ENCODE measurements at regions not wholly inside any gene's neighbourhood (a gene's known extent, or its start where the extent isn't known, plus 50 kb on each side); places are given as distances from the start of the nearest gene placed in this dataset.

DNA sequence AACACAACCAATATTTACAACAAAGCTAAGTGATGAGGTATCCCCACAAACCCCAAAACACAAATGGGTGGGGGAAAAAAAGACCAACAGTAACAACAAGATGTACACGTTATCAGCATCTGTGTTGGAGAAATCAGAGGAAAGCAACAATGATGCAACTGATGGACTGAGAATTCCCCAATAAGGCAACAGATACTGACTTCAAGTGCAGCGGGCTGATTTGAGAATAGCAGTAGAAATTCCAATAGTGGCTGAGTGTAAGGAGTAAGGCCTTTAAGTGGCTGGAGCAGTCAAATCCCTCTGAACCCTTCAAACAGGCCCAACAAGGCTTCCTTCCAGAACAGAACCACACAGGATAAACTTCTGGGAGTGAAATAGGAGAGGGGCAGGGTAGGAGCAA is 97.6 kb downstream of the TM2D1 start:
- DNase-seq (ENCODE audit: low spot score) = no peak

DNA sequence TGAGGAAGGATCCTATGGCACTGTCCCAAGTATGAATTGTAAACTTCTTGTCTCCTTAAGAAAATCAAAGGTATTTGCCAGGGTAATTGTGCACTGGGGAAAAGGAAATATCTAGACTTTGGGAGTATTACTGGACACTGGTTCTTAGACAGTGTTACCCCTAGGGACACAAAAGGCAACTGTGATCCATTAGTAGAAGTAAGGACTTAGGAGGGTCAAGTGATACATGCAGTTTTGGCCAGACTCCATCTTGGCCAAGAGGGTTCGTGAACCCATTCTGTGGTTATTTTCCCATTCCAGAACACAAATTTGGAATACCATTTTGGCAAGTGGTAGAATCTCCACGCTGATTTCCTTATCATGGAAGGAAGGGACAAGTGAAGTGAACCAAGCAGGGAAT is 98.1 kb downstream of the TM2D1 start:
- no peak for DNase-seq (ENCODE audit: low spot score)
- intact Hi-C loops (cut with DNase I) = no loop called here

More for the DNA sequence above, 97.6 kb downstream of the TM2D1 start:
- intact Hi-C loops (cut with DNase I) = no loop called here

DNA sequence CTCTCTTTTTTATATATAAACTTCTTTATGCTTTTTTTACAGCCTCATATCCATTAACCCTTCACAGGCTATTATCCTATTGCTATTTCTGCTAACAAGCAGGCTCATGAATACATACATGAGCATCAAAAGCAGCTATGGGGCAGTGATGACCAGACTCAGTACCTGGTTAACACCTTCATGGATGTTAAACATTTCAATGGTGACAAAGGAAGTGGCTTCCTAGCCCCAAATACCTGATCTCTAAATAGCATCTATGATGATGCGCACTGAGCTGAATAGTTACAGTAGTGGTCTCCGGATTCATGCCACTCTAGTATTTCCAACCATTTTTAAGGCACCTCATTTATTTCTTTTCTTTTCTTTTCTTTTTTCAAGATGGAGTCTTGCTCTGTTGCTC is 101.1 kb downstream of the TM2D1 start:
- no peak for DNase-seq (ENCODE audit: low spot score)
- intact Hi-C loops (cut with DNase I) = no loop called here

DNA sequence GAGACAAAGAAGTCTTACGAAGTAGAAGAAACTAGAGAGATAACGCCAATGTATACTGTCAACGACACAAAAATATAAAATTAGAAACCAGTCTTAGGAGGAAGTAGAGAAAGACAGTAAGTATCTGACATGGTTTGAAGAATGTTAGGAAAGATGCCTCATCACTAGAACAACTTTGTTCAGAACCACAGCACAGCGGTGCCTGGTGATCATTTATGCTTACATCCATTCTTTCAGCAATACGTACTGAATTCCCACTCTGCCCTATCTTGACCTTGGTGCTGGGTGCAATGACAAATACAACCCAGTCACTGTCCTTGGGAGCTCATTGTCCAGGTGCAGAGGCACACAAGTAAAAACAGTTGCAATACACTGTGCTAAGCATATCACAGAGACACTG is 104.4 kb downstream of the TM2D1 start:
- no peak for DNase-seq (ENCODE audit: low spot score)
- intact Hi-C loops (cut with DNase I) = no loop called here

DNA sequence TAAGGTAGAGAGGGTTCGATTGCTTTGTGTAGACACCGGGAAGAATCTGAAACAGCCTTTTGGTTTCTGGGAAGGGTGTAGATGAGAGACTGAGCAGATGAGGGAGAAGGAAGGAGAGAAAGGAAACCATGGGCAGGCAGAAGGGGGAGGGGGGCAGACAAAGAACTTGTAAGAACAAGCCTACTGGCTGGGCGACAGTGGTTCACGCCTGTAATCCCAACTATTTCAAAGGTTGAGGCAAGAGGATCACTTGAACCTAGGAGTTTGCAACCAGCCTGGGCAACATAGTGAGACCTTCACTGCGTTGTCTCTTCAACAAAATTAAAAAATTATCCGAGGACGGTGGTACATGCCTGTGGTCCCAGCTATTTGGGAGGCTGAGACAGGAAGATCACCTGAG is 106.2 kb downstream of the TM2D1 start:
- no peak for DNase-seq (ENCODE audit: low spot score)
- intact Hi-C loops (cut with DNase I) = loop anchor here in 1 of 2 donors (5.0 kb wide), 1 partner anchor 1631 kb away; no protein-coding TSS in a partner anchor

DNA sequence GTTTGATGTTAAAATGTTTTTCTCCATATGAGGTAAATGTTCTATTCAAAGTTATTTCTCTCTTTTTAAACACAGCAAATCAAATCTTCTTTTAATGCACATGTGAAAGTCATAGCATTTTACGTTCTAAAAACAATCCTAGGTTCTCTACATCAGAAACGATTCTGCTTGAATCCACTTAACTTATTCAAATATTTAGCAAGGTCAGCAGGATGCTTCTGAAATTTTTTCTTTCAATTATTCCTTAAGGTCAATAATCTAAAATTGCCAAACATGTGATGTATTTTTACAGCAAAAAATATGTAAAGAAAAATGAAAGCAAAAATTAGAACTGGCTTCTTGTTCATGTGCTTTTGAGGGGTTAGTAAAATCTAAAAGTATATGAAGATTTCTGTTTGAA is 106.7 kb downstream of the TM2D1 start:
- no peak for DNase-seq (ENCODE audit: low spot score)
- intact Hi-C loops (cut with DNase I) = loop anchor here in 1 of 2 donors (5.0 kb wide), 1 partner anchor 1631 kb away; no protein-coding TSS in a partner anchor

DNA sequence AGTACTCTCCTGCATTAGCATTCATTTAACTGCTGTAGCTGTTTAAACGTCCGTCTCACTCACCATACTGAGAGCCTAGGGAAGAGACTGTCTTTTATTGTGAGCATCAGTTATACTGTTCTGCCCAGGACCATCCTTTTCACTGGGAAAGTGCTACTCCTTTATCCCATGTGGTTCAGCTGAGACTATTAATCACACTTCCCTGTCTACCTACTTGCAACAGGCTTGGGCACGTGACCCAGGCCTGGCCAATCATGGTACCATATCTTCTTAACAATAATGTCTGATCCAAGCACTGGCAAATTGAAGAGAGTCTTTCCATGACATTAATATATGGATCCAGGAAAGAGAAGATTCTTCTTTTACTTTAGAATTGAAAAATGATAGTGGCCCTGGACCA is 108.1 kb downstream of the TM2D1 start:
- DNase-seq (ENCODE audit: low spot score) = no peak
- intact Hi-C loops (cut with DNase I) = loop anchor here in 1 of 2 donors (5.0 kb wide), 1 partner anchor 1630 kb away; no protein-coding TSS in a partner anchor

DNA sequence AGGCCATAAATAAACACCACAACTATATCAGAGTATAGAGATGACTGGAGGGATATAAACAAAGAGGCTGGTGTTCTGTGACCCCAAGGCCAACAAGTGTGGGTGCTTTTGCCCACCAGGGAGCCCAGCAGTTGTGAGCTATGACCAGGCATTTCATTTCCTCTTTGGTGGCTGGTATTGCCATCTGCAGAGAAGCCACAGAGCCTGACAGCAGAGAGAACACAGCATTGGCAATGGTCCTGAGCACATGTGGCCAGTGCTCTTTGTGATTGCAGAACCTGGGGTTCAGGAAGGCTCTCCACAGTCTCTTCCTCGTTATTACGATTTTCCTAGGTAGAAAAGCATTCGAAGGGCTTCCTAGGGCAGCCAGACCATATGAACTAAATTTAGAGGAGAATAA is 112.3 kb downstream of the TM2D1 start:
- no peak for DNase-seq (ENCODE audit: low spot score)
- intact Hi-C loops (cut with DNase I) = no loop called here

DNA sequence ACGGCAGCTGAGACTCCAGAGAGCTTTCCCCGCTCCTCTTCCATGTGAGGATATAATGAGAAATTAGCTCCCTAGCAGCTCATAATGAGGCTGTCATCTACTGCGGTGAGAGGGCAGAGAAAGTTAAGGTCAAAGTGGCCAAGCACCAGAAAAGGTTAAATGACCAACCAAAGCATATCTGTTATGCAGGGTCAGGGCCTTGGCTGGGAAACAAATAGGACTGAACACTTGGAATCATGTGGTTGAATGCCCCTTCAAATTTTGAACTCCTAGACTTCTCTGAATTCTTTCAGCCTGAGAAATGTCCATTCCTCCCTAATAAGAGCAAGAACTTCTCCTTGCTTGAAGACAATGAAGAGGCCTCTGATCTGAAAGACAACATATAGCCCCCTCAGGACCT is 115.9 kb downstream of the TM2D1 start:
- DNase-seq (ENCODE audit: low spot score) = no peak
- intact Hi-C loops (cut with DNase I) = no loop called here

DNA sequence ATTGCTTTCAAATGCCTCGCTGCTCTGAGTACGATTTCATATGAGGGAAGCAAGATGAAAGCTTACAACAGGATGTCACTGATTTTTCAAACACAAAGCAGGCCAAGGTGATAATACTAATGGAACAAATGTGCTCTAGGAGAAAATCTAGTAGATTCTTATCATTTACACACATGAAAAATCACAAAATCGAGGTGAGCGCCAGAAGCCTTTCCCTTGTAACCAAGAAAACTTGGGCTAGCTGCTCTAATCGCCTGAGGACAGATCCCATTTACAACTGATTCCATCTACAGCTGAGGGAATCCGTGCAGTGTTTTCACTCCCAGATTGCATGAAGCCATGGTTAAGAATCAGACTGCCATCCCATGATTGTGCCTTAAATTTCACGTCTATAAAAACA is 117.5 kb downstream of the TM2D1 start:
- intact Hi-C loops (cut with DNase I) = no loop called here
- no peak for DNase-seq (ENCODE audit: low spot score)

DNA sequence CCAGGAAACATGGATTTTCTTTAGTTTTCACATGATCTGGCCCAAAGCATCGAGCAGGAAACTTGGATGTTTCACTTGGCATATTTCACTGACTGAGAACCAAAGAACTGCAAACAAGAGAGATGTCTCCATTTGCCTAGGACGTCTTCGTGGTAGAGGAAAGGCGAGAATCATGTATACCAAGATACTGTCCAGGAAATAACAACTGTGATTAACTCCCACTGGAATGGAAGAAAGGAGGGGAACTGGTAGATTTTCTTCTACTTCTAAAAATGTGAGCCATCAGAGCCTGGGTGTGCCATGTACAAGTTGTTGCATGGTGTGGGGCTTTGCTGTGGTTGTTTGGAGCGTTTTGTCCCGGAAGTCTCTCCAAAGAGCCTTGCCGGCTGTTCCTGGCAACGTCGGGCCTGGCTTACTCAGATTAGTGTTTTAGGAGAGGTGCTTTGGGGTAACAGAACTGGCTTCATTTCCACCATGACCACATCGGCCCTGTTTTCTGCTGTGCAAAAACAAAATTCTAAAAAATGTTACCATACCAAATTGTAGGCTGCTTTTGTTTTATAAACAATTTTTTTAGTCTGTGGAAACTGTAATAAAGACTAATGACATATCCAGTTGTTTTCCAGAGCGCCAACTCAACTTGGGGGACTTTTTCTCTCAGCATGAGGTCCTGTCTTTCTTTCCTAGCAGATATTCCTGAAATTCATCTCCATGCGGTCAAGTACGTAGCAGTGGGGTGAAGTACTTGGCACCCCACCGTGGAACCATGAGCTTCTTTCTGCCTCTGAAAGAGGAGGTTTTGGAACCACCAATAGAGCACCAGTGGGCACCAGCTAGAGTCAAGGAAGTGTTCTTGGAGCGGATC is 118.3 kb downstream of the TM2D1 start:
- intact Hi-C loops (cut with DNase I) = no loop called here
- DNase-seq (ENCODE audit: low spot score) = peak; percentile 94

DNA sequence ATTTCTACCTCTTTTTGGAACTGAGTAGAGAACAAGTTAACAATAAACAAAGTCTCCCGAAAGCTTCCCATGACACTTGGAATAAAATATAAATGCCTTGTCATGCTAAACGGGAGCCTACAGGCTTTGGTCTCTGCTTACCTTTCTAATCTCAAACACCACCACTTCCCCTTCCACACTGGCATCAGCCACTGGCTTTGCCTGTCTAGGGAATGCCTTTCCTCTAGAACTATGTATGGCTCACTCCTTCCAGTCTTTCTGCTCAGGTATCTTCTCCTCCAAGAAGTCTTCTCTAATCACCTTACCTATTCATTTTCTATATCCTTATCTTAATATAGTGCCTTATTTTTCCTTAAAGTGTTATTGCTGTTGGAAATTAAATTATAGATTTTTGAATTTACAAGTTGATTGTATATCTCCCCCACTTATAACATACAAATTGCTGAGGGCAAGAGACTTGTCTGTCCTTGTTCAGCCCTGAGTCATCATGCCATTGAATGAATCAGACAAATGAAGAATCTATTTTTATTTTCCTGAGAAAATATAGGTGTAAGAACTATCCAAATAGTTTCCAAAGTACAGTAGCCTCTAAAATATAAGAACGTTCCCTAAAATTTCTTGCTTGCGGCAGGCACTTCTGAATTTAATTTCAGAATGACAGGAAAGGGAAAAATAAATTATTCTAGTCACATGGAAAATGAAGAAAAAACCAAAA is 119.2 kb downstream of the TM2D1 start:
- intact Hi-C loops (cut with DNase I) = no loop called here
- no peak for DNase-seq (ENCODE audit: low spot score)

DNA sequence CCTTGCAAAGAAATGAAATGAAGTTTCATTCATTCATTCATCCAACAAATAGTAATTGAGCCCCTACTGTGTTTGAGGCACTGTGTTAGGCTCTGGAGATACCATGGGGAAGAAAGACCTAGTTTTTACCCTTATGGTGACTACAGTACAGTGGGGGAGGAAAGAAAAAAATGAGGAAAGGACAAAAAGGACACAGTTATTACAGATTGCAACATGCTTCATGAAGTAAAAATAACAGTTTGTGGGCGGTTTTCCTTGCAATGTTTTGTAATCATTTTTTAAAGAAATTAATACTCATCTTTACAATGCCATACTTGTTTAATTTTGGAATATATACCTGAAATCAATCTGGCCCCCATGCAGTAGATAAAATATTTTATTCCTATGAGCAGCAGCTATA is 120.3 kb downstream of the TM2D1 start:
- intact Hi-C loops (cut with DNase I) = no loop called here
- DNase-seq (ENCODE audit: low spot score) = no peak

DNA sequence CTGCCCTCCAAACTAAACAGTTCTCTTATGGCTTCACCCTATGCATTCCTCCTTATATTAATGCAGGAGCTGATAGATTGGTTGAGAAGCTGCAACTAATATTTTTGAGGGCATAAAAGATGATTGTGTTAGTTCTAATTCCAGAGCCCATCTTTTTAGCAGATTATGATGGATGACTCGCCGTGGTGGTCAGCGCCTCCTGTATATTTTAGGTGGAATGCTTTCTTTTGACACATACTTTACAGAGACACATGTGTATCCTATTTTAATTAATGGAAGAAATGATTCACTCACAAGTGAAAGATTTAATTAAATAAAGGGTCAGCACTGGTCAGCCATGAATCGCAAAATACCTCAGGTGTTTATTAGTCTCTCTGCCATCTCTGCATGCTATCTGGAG is 120.7 kb downstream of the TM2D1 start:
- intact Hi-C loops (cut with DNase I) = no loop called here

DNA sequence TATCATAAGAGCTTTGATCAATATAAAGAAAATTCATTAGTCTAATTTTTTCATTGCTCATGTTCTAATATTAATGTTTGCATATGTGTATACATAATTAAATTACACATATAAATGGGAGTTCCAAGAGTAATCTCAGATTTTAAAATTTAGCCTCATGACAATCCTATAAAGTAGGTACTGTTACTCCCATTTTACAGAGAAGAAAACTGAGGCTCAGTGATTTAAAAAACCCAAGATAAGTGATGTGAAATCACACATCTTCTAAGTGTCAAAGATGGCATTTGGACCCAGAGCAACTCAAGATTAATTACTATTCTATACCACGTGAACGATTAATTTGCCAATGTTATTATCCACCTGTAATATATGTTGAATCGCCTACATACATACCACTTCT is 122.3 kb downstream of the TM2D1 start:
- intact Hi-C loops (cut with DNase I) = no loop called here
- DNase-seq (ENCODE audit: low spot score) = no peak

More for the DNA sequence above, 120.7 kb downstream of the TM2D1 start:
- no peak for DNase-seq (ENCODE audit: low spot score)

DNA sequence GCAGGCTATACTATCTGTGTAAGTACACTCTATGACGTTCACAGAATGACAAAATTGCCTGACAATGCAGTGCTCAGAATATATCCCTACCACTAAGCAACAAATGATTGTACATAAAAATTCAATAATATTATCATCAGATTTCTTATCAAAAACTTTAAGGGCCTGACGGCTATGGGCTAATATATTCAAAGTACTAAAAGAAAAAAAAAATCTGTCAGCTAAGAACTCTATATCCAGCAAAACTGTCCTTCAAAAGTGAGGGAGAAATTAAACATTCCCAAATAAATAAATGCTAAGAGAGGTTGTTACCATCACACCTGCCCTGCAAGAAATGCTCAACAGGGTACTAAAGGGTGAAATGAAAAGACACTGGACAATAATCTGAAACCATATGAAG is 127.3 kb downstream of the TM2D1 start:
- intact Hi-C loops (cut with DNase I) = no loop called here
- no peak for DNase-seq (ENCODE audit: low spot score)

DNA sequence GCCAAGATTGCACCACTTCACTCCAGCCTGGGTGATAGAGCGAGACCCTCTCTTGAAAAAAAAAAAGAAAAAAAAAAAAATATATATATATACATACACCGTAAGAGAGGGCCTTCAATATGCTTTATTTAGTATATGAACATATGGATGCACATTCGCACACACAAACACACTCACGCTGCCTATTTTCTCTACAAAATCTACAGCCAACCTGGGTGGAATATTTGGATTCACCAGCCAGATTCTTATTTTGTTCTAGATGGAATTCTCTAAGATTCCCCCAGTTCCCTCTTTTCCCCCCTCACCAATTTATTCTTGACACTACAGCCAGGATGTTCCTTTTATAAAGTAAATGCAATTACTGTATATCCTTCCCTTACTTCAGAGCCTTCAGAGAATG is 131.6 kb downstream of the TM2D1 start:
- intact Hi-C loops (cut with DNase I) = no loop called here
- no peak for DNase-seq (ENCODE audit: low spot score)

DNA sequence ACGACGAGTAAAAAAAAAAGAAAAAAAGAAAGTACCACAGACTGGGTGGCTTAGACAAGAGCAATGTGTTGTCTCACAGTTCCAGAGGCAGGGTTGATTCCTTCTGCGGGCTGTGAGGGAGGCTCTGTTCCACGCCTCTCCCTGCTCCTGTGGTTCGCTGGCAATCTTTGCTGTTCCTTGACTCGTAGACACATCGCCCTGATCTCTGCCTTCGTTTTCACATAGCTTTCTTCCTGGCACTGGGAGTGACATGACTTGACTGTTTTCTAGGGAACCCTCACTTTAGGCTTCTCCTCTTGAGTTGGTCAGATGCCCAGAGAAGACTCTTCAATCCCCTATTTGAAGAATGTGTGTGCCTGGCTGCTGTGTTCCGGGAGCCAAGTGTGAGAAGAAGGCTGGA is 133.6 kb downstream of the TM2D1 start:
- intact Hi-C loops (cut with DNase I) = no loop called here
- DNase-seq (ENCODE audit: low spot score) = no peak

DNA sequence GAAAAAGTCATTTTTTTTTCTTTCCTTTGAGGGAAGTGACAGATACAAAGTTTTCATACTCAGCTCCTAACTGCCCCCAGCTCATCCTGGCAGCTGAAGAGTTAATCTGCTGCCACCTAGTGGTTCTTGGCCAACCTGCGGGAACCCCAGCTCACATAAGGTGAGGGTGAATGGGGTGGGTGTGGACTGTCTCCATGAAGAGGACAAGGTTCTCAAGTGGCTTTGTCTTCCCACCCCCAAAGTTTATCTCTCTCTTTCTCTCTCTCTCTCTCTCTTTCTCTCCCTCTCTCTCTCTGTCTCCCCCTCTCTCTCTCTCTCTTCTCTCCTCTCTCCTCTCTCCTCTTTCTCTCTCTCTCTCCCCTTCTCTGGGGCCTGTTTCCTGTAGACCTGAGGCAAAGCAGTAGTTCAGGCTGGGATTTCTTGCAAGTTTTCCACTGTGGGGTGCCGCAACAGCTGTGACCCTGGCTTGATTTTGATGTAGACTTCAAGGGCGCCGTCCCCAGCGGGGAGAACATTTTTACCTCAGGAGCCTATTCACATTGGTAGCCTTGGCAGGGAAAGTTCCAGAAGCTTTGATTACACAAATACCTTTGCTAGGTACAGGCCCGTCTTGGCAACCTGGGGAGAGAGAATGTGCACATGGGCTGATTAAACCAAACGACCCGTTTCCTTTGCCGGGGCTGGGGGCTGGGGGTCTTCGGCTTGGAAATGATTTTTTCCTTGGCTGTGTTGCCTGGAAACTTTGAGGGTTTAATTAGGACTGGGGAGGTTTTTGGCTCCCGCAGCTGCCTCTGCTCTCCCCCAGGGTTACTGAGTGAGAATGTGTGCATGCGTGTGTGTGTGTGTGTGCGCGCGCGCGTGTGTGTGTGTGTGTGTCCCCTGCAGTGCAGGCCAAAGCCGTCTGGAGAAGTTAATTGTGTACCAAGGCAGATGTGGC is 135.9 kb downstream of the TM2D1 start:
- no peak for DNase-seq (ENCODE audit: low spot score)
- intact Hi-C loops (cut with DNase I) = no loop called here

DNA sequence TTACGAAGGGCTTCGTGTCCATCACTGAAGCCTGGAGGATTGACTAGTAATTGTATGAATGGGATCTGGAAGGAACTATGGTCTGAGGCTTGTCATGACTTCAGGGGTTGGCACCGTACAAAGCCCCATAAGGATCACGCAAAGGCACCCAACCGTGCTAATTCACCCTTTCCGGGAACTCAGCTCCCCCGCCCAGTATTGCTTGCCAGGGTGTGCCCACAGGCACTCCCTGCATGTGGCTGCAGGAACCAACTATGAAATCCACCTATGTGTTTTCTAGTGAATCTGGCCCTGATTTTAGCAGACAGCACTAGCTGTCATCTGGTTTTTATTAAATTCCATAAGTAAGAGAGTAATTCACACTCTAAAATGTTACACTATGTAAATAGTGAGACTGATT is 139.2 kb downstream of the TM2D1 start:
- intact Hi-C loops (cut with DNase I) = no loop called here
- no peak for DNase-seq (ENCODE audit: low spot score)
